Psoas muscle (tissue), 7 donors: ENCODE measurements at regions not wholly inside any gene's neighbourhood (a gene's known extent, or its start where the extent isn't known, plus 50 kb on each side); places are given as distances from the start of the nearest gene placed in this dataset.
"Not testable (repeated sequence)": the region's sequence is repeated elsewhere in the genome, so short reads cannot be mapped to it uniquely, and the experiment has no call there.

Source experiments
- ATAC-seq, 4 donors: fragments of 200-7000 bp; cut with Tn5 transposase; one replicate each; pipeline ENCODE4 v1.9.1; 2020; ENCODE audit warnings: moderate library complexity in 3 of 4, mild to moderate bottlenecking in 2 of 4
- DNase-seq, 2 donors: peaks; one replicate each; pipeline ENCODE4 v3.0.0-alpha.2; 2020
- H3K27ac ChIP-seq: fragments of 200-600 bp; one replicate; pipeline ENCODE4 v1.8.0; 2022
- H3K27me3 ChIP-seq, 3 donors: fragments of 200-600 bp in 1 of 3; one replicate each; pipeline versions ENCODE4 v1.6.1 to v1.8.0; 2013 to 2022; ENCODE audit warnings: low read length in 2 of 3, mild to moderate bottlenecking in 2 of 3, moderate library complexity in 1 of 3; ENCODE audit not compliant: insufficient read depth in 3 of 3
- H3K36me3 ChIP-seq, 2 donors: fragments of 200-600 bp in 1 of 2; one replicate each; pipeline versions ENCODE4 v1.6.1 to v1.8.0; 2013 to 2022; ENCODE audit warnings: low read depth in 1 of 2, mild to moderate bottlenecking in 1 of 2, moderate library complexity in 1 of 2; ENCODE audit not compliant: insufficient read depth in 1 of 2
- H3K4me1 ChIP-seq: fragments of 200-600 bp; one replicate; pipeline ENCODE4 v1.8.0; 2022
- H3K4me3 ChIP-seq: fragments of 200-600 bp; one replicate; pipeline ENCODE4 v1.8.0; 2022; ENCODE audit warnings: mild to moderate bottlenecking
- H3K9me3 ChIP-seq: fragments of 200-600 bp; one replicate; pipeline ENCODE4 v1.8.0; 2022
- CTCF ChIP-seq: fragments of 200-600 bp; IDR thresholded peaks from one replicate; pipeline ENCODE4 v1.8.0; 2022; ENCODE audit warnings: antibody characterized with exemption
- WGBS, 3 donors: extraction: QIAGEN DNeasy Blood & Tissue Kit; methylation state at CpG; one replicate each; pipeline versions ENCODE4 v1.1.6 to v1.1.7; 2013; 5-methylcytosine and 5-hydroxymethylcytosine counted together
- intact Hi-C, 2 donors: fragments of 100-400 bp; cut with DNase I; formaldehyde crosslinking; loops; one replicate each; pipeline versions ENCODE4 v1.11.0 to v1.14.2; 2022
- donor health status: healthy with polysubstance abuse.
- donor health status: DM: no; HTN: no; CAD: no; lungs with moderate emphysema.
- donor health status: Bipolar disorder and iron deficiency.
- donor health status: healthy.
- donor health status: DM: yes; HTN: yes; CAD: no.
- donor health status: DM: no; HTN: no; CAD: no.
- donor health status: DM: yes; HTN: yes; CAD: no.

DNA sequence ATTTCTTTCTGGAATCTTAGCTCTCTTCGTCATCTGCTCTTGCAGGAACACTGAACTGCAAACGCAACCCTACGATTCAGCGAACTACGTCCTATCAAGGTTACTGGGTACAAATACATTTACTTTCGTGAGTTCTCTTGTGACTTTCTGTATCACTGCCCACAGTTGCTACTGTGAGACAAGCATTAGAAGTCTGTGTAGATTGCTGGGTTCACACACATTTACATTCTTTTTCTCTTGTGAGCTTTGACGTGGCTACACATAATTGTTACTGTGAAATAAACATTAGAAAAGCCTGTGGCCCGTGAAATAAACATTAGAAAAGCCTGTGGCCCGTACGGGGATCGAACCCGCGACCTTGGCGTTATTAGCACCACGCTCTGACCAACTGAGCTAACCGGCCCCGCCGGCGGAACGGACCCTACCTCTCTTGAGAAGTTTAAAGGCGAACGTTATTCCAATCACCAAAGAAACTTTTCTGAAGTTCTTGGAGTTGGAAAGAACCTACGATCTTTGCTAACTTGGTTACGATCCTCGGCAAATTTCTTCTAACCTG is 61.2 kb upstream of the ZNF322 start:
- no CpG with 5 or more reads among the region's 25 CpGs for WGBS, 3 donors
- H3K36me3 ChIP-seq, H3K4me1 ChIP-seq, H3K27me3 ChIP-seq, H3K9me3 ChIP-seq, H3K4me3 ChIP-seq, intact Hi-C loops, DNase-seq, H3K27ac ChIP-seq, ATAC-seq: not testable (repeated sequence)

DNA sequence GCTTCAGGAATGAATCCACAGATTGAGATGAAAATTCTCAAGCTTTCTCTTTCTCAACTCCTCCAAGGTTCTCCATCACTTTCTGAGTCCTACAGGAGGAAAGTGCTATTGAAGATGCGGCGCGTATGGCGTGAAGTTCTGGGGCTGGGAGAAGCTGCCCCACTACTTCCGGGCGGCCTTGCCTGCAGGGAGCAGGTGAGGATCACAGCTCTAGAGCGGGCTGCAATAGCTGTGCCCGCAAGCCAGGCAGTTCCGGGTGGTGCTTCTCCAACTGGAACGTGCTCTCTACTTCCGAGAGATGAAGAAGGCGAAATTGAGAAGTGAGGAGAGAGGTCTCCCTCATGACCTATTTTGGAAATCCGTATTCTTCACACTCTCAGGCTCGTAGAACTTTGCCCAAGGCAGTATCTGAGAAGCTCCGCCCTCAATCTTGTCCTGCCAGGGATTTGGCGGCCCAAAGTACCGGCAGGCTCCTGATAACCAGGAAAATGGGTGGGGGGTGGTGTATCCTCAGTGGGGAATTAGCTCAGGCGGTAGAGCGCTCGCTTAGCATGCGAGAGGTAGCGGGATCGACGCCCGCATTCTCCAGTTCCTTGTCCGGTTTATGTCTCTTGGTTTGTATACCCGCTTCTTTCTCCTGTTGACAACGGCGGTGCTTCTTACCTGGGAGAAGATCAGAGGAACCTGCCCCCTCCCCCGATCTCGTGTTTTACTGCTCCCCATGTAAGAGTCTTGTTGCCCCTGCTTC is 70.6 kb upstream of the ZNF322 start:
- H3K27me3 ChIP-seq, DNase-seq, H3K36me3 ChIP-seq, H3K4me1 ChIP-seq, intact Hi-C loops, H3K4me3 ChIP-seq, ATAC-seq, H3K9me3 ChIP-seq, H3K27ac ChIP-seq: not testable (repeated sequence)
- no CpG with 5 or more reads among the region's 31 CpGs for WGBS, 3 donors

DNA sequence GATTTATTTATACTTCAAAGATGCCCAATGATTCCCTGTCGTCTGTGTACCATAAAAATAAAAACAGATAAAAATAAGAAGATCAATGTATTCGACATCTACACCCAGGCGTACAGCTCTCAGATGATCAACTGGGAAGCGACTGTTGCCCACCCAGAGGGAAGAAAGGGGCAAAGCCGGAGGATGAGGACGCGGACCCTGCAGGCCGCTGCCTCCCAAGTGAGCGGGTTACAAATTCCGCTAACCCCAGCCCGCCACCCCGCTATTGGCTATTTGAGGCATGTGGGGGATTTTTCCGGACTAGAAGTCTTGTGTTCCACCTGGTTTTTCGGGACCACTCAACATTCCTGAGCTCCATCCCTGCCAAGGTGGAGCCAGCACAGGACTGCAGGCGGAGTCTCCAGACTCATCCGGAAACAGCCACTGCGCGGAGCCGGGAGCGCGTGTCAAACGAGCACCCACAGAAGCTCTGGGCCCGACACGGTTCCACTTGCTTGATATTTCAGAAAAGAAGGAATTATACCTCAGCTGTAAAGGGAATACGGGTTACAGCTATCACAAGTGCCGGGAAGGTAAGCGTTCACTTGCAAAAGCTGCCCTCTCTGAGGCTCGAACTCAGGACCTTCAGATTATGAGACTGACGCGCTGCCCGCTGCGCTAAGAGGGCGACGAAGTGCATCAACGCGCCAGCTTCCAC is 75.4 kb upstream of the ZNF322 start:
- H3K36me3 ChIP-seq, H3K4me3 ChIP-seq, intact Hi-C loops: not testable (repeated sequence)

DNA sequence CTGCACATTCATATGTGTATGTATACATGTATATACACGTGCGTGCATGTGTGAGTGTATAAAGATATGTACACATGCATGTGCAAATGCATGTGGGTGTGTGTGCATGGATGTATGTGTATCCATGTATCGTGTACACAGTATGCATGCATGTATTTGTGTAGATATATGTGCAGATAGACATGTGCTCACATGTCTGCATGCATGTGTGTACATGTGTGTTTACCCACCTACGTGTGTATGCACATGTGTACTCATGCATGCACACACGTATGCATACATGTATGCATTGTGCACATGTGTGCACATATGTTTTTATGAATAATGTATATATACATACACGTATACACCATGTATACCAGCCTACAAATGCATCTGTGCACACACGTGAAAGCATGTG is 80.3 kb upstream of the ZNF322 start:
- intact Hi-C loops, result no loop called here
- H3K27me3 ChIP-seq, result peaks cover 2 to 22% (median 14%) of the 10 kb centered on the region in 3 donors
- no peak overlapping the region for H3K4me3 ChIP-seq
- H3K27ac ChIP-seq, result no peak overlapping the region
- no peaks in the 10 kb centered on the region for H3K36me3 ChIP-seq
- no peak for TF ChIP-seq CTCF
- ATAC-seq (no peak), DNase-seq (no peak)
- no peaks in the 10 kb centered on the region for H3K9me3 ChIP-seq
- 83 to 86% (median 86%) methylated on average over 7 of the region's 7 CpGs for WGBS, 3 donors
- H3K4me1 ChIP-seq, result no peaks in the 10 kb centered on the region

More for the DNA sequence above, 75.4 kb upstream of the ZNF322 start:
- not testable (repeated sequence) for H3K27ac ChIP-seq, H3K4me1 ChIP-seq, DNase-seq, H3K9me3 ChIP-seq, ATAC-seq, H3K27me3 ChIP-seq
- WGBS, 3 donors, result no CpG with 5 or more reads among the region's 36 CpGs

DNA sequence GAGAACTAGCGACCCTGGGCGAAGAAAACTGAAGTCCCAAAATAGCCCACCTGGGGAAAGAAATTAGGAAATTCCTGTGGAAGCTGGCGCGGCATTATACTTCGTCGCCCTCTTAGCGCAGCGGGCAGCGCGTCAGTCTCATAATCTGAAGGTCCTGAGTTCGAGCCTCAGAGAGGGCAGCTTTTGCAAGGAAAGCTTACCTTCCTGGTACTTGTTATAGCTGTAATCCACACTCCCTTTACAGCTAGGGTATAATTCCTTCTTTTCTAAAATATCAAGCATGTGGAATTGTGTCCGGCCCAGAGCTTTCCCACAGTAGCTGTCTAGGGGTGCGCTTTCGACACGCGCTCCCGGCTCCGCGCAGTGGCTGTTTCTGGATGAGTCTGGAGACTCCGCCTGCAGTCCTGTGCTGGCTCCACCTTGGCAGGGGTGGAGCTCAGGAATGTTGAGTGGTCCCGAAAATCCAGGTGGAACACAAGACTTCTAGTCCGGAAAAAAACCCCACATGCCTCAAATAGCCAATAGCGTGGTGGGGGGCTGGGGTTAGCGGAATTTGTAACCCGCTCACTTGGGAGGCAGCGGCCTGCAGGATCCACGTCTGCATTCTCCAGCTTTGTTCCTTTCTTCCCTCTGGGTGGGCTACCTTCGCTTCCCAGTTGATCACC is 83.7 kb upstream of the ZNF322 start:
- Histone ChIP-seq H3K36me3 (no peaks in the 10 kb centered on the region), H3K27me3 (peaks cover 2 to 42% (median 24%) of the 10 kb centered on the region in 3 donors), H3K4me1 (no peaks in the 10 kb centered on the region), H3K27ac (no peak overlapping the region), H3K9me3 (no peaks in the 10 kb centered on the region), H3K4me3 (no peak overlapping the region)
- DNase-seq (no peak), ATAC-seq (no peak)
- TF ChIP-seq CTCF, result no peak
- 3 to 6% (median 3%) methylated on average over 24 to 28 of the region's 28 CpGs for WGBS, 3 donors
- intact Hi-C loops, result no loop called here
